ENCODE measurements at regions not wholly inside any gene's neighbourhood (a gene's known extent, or its start where the extent isn't known, plus 50 kb on each side); places are given as distances from the start of the nearest gene placed in this dataset.

GRCh38 chr1:5568321-5568720, 423.9 kb downstream of the NPHP4 start:
- no peak for DNase-seq (ENCODE audit: low spot score)

GRCh38 chr1:5567839-5568238, 424.4 kb downstream of the NPHP4 start:
- DNase-seq (ENCODE audit: low spot score), result no peak

DNA sequence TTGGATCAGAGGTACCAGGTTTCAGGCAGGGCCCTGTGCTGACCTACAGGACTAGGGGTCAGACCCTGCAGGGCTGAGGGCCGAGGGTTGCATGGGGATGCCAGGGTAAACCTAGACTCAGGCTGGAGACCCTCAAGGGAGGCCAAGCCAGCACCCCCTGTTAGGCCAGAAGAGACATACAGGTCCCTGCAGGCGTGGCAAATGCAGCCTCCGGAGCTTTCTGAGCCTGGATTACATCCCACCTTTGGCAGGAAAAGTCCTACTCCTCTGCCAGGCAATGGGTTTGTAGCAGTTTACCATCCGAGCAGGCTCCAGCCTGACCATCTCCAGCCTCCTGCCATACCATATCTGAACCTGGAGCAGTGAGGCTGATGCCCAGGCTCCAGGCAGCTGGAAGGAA, 425.3 kb downstream of the NPHP4 start:
- DNase-seq (ENCODE audit: low spot score), result no peak

GRCh38 chr1:5565281-5566125, 426.7 kb downstream of the NPHP4 start:
- DNase-seq (ENCODE audit: low spot score), result no peak

DNA sequence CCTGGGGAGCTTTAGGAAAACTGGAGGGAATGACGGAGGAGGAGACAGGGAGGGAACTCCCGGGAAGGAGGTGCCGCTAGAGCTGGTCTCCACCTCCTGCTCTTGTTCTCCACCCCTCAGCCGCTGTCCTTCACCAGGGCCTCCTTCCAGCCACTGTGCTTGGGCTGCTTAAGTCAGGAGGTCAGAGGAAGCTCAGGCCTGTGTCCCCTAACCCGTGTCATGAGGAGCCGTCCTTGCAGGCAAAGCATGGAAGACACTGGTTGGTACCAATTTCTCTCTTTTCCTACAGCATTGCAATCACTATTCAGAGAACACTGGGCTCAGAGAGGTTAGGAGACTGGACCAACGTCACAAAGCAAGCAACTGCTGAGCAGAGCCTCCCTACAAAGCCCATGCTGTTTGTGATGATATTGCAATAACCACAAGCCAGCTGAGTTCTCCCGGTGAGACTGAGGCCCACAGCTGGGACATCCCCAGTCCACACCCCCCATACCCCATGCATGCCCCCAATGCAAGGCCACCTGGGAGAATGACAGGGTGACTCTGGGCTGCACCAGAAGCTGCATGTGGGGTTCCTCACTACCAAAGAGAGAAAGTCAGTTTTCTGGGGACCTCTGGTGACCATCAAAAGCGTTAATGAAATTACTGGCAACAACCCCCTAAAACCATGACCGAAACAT, 427.5 kb downstream of the NPHP4 start:
- DNase-seq (ENCODE audit: low spot score), result no peak

DNA sequence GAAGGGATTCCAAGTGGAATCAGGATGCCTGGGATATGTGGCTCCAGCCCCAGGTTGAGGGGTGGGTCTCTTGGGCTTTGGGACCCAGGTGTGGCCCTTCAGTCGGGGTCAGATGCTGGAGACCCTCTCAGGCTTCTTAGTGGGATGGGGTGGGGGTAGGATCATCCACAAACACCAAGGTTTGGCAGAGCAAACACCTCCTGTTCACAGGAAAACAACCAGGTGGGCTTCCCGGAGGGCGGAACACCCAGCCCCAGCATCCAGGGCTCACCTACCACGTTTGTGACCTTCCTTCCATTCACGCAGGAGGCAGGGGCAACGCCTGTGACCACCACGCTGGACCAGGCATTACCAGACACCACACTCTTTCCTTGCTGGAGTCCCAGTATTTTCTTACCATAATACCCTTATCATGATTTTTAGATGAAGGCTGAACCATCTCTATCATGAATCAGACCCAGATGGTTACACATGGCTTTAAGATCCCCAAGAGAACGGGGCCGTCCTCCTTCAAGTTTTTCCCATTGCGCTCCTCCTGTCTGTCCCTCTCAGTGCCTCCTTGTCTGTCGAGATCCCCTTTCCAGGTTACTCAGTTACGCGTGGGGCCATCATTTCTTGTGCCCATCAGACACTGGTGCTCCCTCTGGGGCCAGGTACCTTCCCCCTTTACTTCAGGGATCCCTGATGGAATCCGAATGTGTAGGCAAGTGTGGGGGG, 428.2 kb downstream of the NPHP4 start:
- DNase-seq (ENCODE audit: low spot score), result no peak

GRCh38 chr1:5562769-5563168, 429.5 kb downstream of the NPHP4 start:
- DNase-seq (ENCODE audit: low spot score), result no peak

GRCh38 chr1:5562331-5562730, 429.9 kb downstream of the NPHP4 start:
- DNase-seq (ENCODE audit: low spot score), result no peak

GRCh38 chr1:5559078-5559477, 433.1 kb downstream of the NPHP4 start:
- DNase-seq (ENCODE audit: low spot score), result no peak

DNA sequence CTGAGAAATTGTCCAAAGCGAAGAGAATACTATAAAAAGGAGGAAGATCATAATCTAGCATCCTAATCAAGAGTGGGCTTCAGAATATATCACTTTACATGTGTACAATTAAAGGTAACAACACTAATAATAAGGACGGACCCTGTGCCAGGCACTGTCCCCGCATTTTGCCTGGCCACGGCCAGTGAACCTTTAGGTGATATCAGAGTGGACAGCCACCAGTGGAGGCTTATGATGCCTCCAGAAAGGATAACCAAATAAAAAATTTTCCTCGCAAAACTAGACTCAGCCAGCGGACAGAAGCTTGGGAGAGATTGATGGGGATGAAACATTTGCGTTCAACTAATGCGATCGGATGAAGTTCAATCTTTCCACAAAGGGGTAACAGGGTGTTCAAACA, 436.4 kb downstream of the NPHP4 start:
- no peak for DNase-seq (ENCODE audit: low spot score)

GRCh38 chr1:5554784-5555183, 437.4 kb downstream of the NPHP4 start:
- no peak for DNase-seq (ENCODE audit: low spot score)

DNA sequence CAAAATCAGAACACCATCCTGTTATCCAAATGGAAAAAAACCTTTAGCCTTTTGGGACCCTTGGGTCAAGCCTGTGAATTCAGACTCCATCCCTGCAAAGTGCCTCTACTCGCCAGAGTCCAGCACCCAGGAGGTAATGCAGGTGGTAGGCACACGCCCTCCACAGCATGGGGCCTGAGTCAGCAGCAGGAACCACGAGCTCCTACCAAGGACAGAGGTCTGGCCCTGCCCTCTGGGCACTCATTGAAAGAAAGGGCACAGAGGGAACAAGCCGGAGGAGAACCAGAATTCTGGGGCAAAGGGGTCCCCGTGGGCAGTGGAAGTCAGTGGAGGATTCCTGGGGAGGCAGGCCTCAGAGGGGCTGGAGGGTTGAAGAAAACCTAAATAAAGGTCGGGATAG, 438.1 kb downstream of the NPHP4 start:
- DNase-seq (ENCODE audit: low spot score), result no peak

- no peak for DNase-seq (ENCODE audit: low spot score)
Observed at GRCh38 chr1:5552787-5553484, 439.3 kb downstream of the NPHP4 start.

DNA sequence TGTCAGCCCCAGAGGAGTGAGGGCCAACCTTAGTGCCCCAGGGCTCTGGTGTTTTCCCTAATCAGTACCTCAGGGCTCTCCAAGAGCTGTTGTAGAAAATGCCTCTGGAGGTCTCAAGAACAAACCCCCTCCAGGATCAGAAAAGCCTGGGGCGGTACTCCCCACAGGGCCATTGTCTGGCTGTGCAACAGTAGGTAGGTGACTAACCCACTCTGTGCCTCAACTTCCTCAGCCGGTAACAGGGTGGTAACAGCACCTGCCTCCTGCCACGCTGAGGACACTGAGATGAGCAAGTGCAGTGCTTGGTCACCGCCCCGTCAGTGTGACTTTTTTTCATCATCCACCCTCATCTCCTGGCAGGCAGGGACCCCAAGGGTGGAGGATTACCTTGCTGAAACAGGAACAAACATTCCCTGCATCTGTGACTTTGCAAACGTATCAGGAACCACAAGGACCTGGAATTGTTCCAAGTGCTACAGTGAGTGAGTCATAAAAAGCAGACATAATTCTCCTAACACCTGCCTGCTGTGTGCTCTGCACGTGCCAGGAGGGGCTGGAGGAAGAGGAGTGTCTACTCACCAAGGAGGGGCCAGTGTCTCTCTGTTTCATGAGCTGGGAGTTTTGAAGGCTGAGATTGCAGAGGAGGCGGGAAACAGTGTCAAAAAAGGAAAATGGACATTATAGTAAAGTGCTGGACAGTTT, 440.8 kb downstream of the NPHP4 start:
- DNase-seq (ENCODE audit: low spot score), result no peak

DNA sequence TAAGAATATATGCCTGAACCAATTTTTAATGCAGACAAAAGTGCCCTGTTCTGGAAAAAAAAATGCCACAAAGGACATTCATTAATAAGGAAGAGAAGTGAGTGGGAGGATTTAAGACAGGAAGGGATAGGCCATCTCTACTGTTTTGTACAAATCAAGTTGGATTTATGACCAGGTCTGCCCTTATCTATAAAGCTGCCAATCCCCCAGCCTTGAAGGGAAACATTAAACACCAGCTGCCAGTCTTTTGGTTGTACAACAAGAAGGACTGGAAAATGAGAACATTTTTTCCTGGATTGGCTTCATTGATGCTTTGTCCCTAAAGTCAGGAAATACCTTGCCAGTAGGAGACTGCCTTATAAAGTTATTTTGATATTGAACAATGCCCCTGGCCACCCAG, 444.0 kb downstream of the NPHP4 start:
- DNase-seq (ENCODE audit: low spot score), result no peak

GRCh38 chr1:5543235-5543634, 449.0 kb downstream of the NPHP4 start:
- no peak for DNase-seq (ENCODE audit: low spot score)

DNA sequence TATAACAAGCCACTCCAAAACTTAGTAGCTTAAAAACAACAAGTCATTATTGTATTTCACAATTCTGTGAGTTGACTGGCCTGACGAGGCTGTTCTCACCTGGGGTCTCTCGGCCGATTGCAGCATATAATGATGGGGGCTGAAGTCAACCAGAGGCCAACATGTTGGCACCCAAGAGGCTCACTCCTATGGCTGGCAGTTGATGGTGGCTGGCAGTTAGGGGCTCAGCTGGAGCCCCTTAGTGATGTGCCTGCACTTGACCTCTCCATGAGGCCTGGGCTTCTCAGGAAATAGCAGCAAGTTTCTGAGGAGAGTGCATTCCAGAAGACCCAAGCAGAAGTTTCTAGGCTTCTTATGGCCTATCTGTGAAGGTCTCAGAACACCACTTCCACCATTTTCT, 459.4 kb downstream of the NPHP4 start:
- no peak for DNase-seq (ENCODE audit: low spot score)

DNA sequence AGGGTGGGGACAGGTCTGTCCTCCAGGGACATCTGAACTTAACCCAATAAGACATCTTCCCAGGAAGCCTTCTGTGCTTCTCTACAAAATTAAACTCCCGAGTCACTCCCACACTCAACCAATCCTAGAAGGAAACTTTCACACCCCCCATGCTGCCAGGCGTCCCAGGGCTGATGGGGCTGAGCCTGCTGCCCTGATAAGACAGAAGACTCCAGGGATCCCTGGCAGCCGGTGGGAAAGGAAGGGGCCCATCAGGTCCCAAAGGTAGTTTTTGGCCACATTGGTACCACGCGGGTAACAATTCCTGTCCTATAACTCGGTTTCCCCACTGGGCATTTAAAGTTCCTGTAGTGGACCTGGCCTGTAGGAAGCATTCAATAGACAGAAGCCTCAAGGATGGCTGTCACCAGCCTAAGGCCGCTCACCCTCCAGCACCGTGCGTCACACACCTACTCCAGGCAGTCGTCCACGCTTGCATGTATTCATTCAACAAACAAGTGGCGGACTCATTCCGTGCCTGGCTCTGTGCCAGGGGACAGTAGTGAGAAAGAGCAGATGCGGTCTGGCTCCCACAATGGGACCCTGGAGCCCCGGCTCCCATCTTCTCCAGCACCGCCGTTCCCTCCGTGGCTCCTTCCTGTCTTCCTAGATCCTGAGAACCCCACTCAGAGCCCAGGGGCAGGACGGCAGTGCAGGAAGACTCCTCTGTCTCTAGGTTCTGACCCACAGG, 465.2 kb downstream of the NPHP4 start:
- no peak for DNase-seq (ENCODE audit: low spot score)

GRCh38 chr1:5526385-5526750, 465.9 kb downstream of the NPHP4 start:
- no peak for DNase-seq (ENCODE audit: low spot score)

GRCh38 chr1:5525597-5526384, 466.4 kb downstream of the NPHP4 start:
- no peak for DNase-seq (ENCODE audit: low spot score)

Data from activated CD4-positive, alpha-beta T cell treated with anti-CD3 and anti-CD28 coated beads, Interleukin-2, Interleukin-4, amounts not matched to agents 100 ng/mL and 50 ng/mL, durations not matched to agents 16 hours and 8 hours (primary cell).